GM13976 (cell line): ENCODE measurements at regions not wholly inside any gene's neighbourhood (a gene's known extent, or its start where the extent isn't known, plus 50 kb on each side); places are given as distances from the start of the nearest gene placed in this dataset.

ENCODE experiments used
- DNase-seq: peaks from one replicate; pipeline ENCODE4 v3.0.0; 2012; ENCODE audit warnings: low spot score
- CTCF ChIP-seq: IDR thresholded peaks from 2 replicates; pipeline ENCODE4 v1.5.1; 2012; ENCODE audit warnings: borderline replicate concordance, mild to moderate bottlenecking; ENCODE audit not compliant: insufficient read depth; ENCODE audit errors: extremely low read depth, missing control alignments, control extremely low read depth
- in situ Hi-C: fragments of 300-500 bp; cut with MboI; formaldehyde crosslinking; loops from one replicate; pipeline ENCODE4 v1.12.0; 2022; ENCODE audit warnings: low sequenced_read_pairs, mixed read lengths, inconsistent platforms; ENCODE audit not compliant: unreplicated experiment

GRCh38 chr3:7962301-7962700 lies 539.3 kb upstream of the LMCD1 start:
- no peak for DNase-seq
- TF ChIP-seq CTCF, result no peak
- in situ Hi-C loops, result no loop called here

- TF ChIP-seq CTCF, result no peak
- no peak for DNase-seq
- in situ Hi-C loops, result no loop called here
These were observed 536.7 kb upstream of the LMCD1 start for GRCh38 chr3:7964899-7965298.

- in situ Hi-C loops, result no loop called here
- no peak for DNase-seq
- TF ChIP-seq CTCF, result no peak
These were observed 528.6 kb upstream of the LMCD1 start for GRCh38 chr3:7973006-7973405.

- in situ Hi-C loops, result no loop called here
- TF ChIP-seq CTCF, result no peak
- no peak for DNase-seq
These were observed 524.2 kb upstream of the LMCD1 start for GRCh38 chr3:7977245-7978086.

DNA sequence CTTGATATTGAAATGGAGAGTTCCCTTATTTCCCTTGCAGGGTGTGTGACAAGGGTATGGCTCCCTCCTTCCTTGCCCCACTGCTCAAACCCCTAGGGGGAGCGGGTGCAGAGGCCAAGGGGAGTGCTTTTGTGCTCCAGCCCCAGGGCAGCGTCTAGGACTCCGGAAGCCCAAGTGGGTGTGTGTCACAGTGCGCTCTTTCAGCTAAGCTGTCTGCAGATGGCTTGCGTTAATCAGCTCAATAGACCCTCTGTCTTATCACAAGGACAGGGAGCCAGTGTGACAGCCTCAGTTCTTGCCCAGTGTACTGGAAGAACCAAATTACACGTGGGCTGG lies 523.6 kb upstream of the LMCD1 start:
- no peak for TF ChIP-seq CTCF
- in situ Hi-C loops, result no loop called here
- DNase-seq, result no peak

DNA sequence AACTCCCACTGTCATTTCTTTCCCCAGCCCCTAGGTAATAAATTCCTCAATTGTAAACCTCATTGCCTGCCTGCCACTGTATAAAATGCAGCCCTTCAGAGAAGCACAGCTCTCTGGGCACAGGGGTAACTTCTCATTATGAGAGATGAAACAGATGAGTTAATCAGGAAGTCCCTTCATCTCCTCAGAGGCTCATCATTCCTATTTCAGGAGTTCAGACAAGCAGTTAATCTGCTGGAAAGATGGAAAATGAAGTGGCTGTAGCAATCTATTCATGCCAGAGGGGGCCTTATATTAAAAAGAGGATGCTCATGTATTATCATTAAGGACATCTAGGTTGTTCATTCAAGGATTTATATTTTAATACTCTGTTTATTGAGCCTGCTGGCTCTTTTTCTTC lies 519.5 kb upstream of the LMCD1 start:
- in situ Hi-C loops, result no loop called here
- no peak for TF ChIP-seq CTCF
- DNase-seq, result no peak
